Activated CD8-positive, alpha-beta memory T cell treated with anti-CD3 and anti-CD28 coated beads, Interleukin-2, amount 10 ng/mL, durations not matched to agents 7 days and 5 days (primary cell): ENCODE measurements at regions not wholly inside any gene's neighbourhood (a gene's known extent, or its start where the extent isn't known, plus 50 kb on each side); places are given as distances from the start of the nearest gene placed in this dataset.
"Not testable (repeated sequence)": the region's sequence is repeated elsewhere in the genome, so short reads cannot be mapped to it uniquely, and the experiment has no call there.

Source experiments
- ATAC-seq: fragments of 150-1000 bp; cut with Tn5 transposase; one replicate; pipeline ENCODE4 v1.10.0; 2021; ENCODE audit warnings: moderate library complexity
- CTCF ChIA-PET: fragments of 350-600 bp; sonication (Branson Sonifier 250); formaldehyde crosslinking; loops from one replicate; lab custom pipeline; 2021; ENCODE audit warnings: antibody characterized with exemption; lab: Charles Lee
- DNase-seq: peaks from one replicate; pipeline ENCODE4 v3.0.0-alpha.2; 2020
- H3K27ac Mint-ChIP-seq: one replicate; pipeline ENCODE4 v1.8.0; 2021; ENCODE audit warnings: mild to moderate bottlenecking, mixed read lengths
- H3K27me3 Mint-ChIP-seq: one replicate; pipeline ENCODE4 v1.8.0; 2021; ENCODE audit warnings: mixed read lengths
- H3K36me3 Mint-ChIP-seq: one replicate; pipeline ENCODE4 v1.8.0; 2021; ENCODE audit warnings: mild to moderate bottlenecking, mixed read lengths
- H3K4me1 Mint-ChIP-seq: one replicate; pipeline ENCODE4 v1.8.0; 2021; ENCODE audit warnings: mixed read lengths
- H3K4me3 Mint-ChIP-seq: one replicate; pipeline ENCODE4 v1.8.0; 2021; ENCODE audit warnings: mild to moderate bottlenecking, moderate library complexity, mixed read lengths
- H3K9me3 Mint-ChIP-seq: one replicate; pipeline ENCODE4 v1.8.0; 2022; ENCODE audit warnings: low read depth, mixed read lengths

DNA sequence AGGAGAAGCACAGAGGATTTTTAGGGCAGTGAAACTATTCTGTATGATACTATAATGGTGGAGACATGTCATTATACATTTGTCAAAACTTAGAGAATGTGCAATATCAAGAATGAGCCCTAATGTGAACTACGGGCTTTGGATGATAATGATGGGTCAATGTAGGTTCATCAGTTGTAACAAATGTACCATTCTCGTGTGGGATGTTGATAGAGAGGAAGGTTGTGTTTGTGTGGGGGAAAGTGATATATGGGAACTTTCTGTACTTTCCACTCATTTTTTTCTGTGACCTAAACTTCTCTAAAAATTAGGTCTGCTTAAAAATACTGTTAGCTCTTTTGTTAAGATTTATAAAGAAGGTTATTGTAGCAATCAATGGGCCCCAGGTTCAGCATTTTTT lies 138.9 kb downstream of the SPATA31D1 start:
- H3K27me3 Mint-ChIP-seq = no peaks in the 10 kb centered on the region
- H3K9me3 Mint-ChIP-seq = peaks cover 3% of the 10 kb centered on the region
- no peaks in the 10 kb centered on the region for H3K4me1 Mint-ChIP-seq
- no peak overlapping the region for H3K4me3 Mint-ChIP-seq
- H3K27ac Mint-ChIP-seq = no peak overlapping the region
- ATAC-seq (no peak), DNase-seq (no peak)
- no peaks in the 10 kb centered on the region for H3K36me3 Mint-ChIP-seq
- CTCF ChIA-PET = no interaction called here

DNA sequence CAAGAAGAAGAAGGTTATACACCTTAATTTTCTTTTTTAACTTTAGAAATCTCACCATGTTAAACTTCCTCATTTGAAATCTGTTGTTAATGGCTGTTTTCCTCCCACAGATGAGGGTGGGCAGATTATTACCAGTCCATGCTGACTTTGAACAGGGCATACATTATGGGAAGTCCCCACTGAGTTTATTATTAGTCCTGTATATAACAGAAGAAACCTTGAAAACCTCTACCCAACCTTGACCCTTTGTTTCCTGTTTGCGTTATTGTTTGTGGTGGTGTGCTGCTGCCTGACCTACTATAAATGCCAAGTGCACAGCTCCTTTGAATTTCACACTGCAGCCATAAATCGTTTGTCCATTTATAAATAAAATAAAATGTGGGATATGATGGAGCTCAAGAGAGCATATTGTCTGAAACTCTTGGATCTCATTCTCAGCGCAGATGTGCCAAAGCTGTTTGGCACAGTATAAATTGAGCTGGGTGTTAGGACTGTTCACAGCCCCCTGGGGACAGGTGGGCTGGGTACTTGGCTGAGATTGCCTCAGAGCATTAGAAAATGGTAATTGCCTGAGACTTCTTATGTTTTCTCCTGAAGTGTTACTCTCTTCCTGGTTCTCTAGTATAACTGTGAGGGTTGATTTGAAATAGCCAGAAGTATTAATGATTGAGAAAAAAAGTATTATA lies 139.6 kb downstream of the SPATA31D1 start:
- H3K27me3 Mint-ChIP-seq = no peaks in the 10 kb centered on the region
- no peak overlapping the region for H3K4me3 Mint-ChIP-seq
- CTCF ChIA-PET = no interaction called here

DNA sequence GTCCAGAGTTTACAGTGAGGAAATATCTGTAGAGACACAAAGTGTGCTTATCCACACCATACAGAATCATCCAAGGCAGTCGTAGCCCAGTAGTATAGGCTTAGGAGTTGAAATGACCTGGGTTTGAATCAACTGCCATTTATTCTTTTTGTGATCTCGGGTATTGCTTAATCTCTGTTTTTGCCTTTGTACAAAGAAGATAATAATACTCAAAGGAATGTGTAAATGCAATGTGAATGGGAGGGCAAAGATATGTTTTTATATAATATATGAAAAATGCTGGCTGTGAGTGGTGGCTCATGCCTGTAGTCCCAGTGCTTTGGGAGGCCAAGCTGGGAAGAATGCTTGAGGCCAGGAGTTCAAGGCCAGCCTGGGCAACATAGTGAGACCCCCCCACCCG lies 141.1 kb downstream of the SPATA31D1 start:
- H3K36me3 Mint-ChIP-seq = no peaks in the 10 kb centered on the region
- peaks cover 3% of the 10 kb centered on the region for H3K9me3 Mint-ChIP-seq
- H3K27ac Mint-ChIP-seq = no peak overlapping the region
- DNase-seq = no peak
- no peaks in the 10 kb centered on the region for H3K4me1 Mint-ChIP-seq
- ATAC-seq = no peak
- H3K27me3 Mint-ChIP-seq = no peaks in the 10 kb centered on the region
- H3K4me3 Mint-ChIP-seq = no peak overlapping the region
- CTCF ChIA-PET = no interaction called here

More for the DNA sequence above, 139.6 kb downstream of the SPATA31D1 start:
- peaks cover 3% of the 10 kb centered on the region for H3K9me3 Mint-ChIP-seq
- H3K36me3 Mint-ChIP-seq = no peaks in the 10 kb centered on the region
- H3K4me1 Mint-ChIP-seq = no peaks in the 10 kb centered on the region
- DNase-seq (no peak), ATAC-seq (no peak)
- H3K27ac Mint-ChIP-seq = no peak overlapping the region

DNA sequence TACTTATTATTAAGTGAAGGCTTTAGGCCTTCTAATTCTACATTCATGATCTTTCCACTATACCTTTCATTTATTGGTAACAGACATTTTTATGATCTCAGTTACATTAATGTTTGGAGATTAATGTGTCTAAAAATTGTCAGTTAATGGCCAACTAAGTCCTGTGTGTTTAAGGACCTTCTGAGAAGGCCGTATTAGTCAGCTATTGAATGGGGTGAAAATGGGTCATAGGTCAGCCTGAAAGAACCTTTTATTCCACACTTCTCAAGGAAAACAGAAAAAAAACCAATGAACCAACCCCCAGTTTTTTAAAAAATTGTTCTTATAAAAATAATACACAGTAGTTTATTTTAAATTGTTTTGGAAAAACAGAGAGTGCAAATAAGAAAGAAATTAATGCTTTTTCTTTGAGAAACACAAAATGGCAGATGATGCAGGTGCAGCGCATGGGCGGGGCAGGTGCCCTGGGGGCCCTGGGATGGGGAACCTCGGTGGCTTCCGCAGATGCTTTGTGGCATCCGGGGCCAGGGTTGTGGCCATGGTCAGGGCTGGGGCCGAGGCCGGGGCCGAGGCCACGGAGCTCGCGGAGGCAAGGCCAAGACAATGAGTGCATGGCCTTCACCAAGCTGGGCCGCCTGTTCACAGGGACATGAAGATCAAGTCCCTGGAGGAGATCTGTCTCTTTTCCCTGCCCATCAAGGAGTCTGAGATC lies 141.9 kb downstream of the SPATA31D1 start:
- CTCF ChIA-PET = interaction anchor here (0.7 kb wide), 1 partner anchor 21 kb away, joined by 3 read pairs; no protein-coding TSS in a partner anchor
- H3K4me3 Mint-ChIP-seq = no peak overlapping the region
- no peak for DNase-seq
- no peaks in the 10 kb centered on the region for H3K4me1 Mint-ChIP-seq
- no peak for ATAC-seq
- H3K9me3 Mint-ChIP-seq = peaks cover 3% of the 10 kb centered on the region
- H3K36me3 Mint-ChIP-seq = no peaks in the 10 kb centered on the region
- H3K27ac Mint-ChIP-seq = no peak overlapping the region
- no peaks in the 10 kb centered on the region for H3K27me3 Mint-ChIP-seq

- Mint-ChIP-seq H3K4me3 (no peak overlapping the region), H3K4me1 (no peaks in the 10 kb centered on the region), H3K27ac (no peak overlapping the region), H3K36me3 (no peaks in the 10 kb centered on the region), H3K27me3 (no peaks in the 10 kb centered on the region), H3K9me3 (peaks cover 3% of the 10 kb centered on the region)
- CTCF ChIA-PET = no interaction called here
- ATAC-seq (no peak), DNase-seq (no peak)
These were observed 142.5 kb downstream of the SPATA31D1 start for GRCh38 chr9:82131072-82131471.

DNA sequence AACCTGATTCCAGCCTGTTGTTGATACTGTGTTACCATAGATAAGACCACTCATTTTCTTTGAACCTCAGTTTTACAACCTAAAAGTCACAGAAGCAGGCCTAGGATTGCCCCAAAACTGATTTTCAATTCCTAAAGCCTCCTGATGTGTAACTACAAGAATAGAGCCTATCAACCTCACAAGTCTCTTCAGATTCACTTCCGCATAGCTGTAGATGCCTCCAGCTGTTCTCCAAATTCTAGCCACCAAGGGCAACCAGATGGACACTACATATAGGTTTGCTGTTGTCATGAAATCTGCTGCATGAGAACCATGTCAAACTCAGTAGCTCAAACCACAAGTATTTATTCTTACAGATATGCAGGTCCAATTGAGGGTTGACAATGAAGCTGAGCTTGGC lies 143.5 kb downstream of the SPATA31D1 start:
- no peak for DNase-seq
- Mint-ChIP-seq H3K4me1 (no peaks in the 10 kb centered on the region), H3K36me3 (no peaks in the 10 kb centered on the region), H3K4me3 (no peak overlapping the region), H3K27me3 (no peaks in the 10 kb centered on the region), H3K9me3 (peaks cover 6% of the 10 kb centered on the region), H3K27ac (no peak overlapping the region)
- no peak for ATAC-seq
- CTCF ChIA-PET = no interaction called here

DNA sequence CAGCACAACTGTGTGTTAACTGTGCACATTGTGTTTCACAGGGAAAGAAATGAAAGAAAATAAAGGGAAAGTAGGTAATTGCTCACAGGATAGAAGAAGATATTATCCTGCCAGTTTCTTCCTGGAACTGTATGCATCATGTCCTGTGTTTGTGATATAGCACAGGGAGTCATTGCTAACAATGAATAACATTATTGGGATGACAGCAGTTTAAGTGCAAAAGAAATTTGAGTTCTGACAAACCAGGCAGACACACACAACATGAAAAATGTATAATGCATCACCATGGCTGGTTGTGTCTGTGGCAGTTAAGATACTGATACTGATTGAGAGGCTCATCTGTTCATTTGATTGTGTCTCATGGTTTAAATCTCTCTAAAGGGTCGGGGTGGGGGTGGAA lies 145.4 kb downstream of the SPATA31D1 start:
- ATAC-seq = no peak
- no peaks in the 10 kb centered on the region for H3K36me3 Mint-ChIP-seq
- H3K27me3 Mint-ChIP-seq = no peaks in the 10 kb centered on the region
- DNase-seq = no peak
- CTCF ChIA-PET = no interaction called here
- H3K27ac Mint-ChIP-seq = no peak overlapping the region
- no peak overlapping the region for H3K4me3 Mint-ChIP-seq
- peaks cover 6% of the 10 kb centered on the region for H3K9me3 Mint-ChIP-seq
- H3K4me1 Mint-ChIP-seq = no peaks in the 10 kb centered on the region

- no peak for DNase-seq
- Mint-ChIP-seq H3K4me1 (no peaks in the 10 kb centered on the region), H3K27ac (no peak overlapping the region), H3K9me3 (peaks cover 3% of the 10 kb centered on the region), H3K4me3 (no peak overlapping the region), H3K36me3 (no peaks in the 10 kb centered on the region), H3K27me3 (no peaks in the 10 kb centered on the region)
- ATAC-seq = no peak
- CTCF ChIA-PET = no interaction called here
These were observed 146.5 kb downstream of the SPATA31D1 start for GRCh38 chr9:82135106-82135505.

- H3K4me1 Mint-ChIP-seq, H3K27ac Mint-ChIP-seq, H3K9me3 Mint-ChIP-seq, ATAC-seq, H3K36me3 Mint-ChIP-seq, H3K27me3 Mint-ChIP-seq, H3K4me3 Mint-ChIP-seq, DNase-seq, CTCF ChIA-PET: not testable (repeated sequence)
These were observed 149.5 kb downstream of the SPATA31D1 start for GRCh38 chr9:82138081-82138480.

GRCh38 chr9:82140471-82140870 lies 151.9 kb downstream of the SPATA31D1 start:
- no peak for ATAC-seq
- H3K4me3 Mint-ChIP-seq = no peak overlapping the region
- no peaks in the 10 kb centered on the region for H3K36me3 Mint-ChIP-seq
- H3K27me3 Mint-ChIP-seq = no peaks in the 10 kb centered on the region
- CTCF ChIA-PET = no interaction called here
- no peak overlapping the region for H3K27ac Mint-ChIP-seq
- peaks cover 9% of the 10 kb centered on the region for H3K9me3 Mint-ChIP-seq
- H3K4me1 Mint-ChIP-seq = no peaks in the 10 kb centered on the region
- no peak for DNase-seq

- H3K4me3 Mint-ChIP-seq = no peak overlapping the region
- no peaks in the 10 kb centered on the region for H3K4me1 Mint-ChIP-seq
- no peak for ATAC-seq
- no peak overlapping the region for H3K27ac Mint-ChIP-seq
- no peak for DNase-seq
- no peaks in the 10 kb centered on the region for H3K36me3 Mint-ChIP-seq
- peaks cover 11% of the 10 kb centered on the region for H3K9me3 Mint-ChIP-seq
- CTCF ChIA-PET = interaction anchor here (0.6 kb wide), 1 partner anchor 264 kb away, joined by 3 read pairs; no protein-coding TSS in a partner anchor
- H3K27me3 Mint-ChIP-seq = no peaks in the 10 kb centered on the region
These were observed 156.2 kb downstream of the SPATA31D1 start for GRCh38 chr9:82144803-82145202.

- H3K27ac Mint-ChIP-seq = no peak overlapping the region
- H3K4me1 Mint-ChIP-seq = no peaks in the 10 kb centered on the region
- H3K4me3 Mint-ChIP-seq = no peak overlapping the region
- ATAC-seq = no peak
- DNase-seq = no peak
- H3K27me3 Mint-ChIP-seq = no peaks in the 10 kb centered on the region
- H3K36me3 Mint-ChIP-seq = no peaks in the 10 kb centered on the region
- CTCF ChIA-PET = no interaction called here
- peaks cover 9% of the 10 kb centered on the region for H3K9me3 Mint-ChIP-seq
These were observed 158.1 kb downstream of the SPATA31D1 start for GRCh38 chr9:82146677-82147076.

DNA sequence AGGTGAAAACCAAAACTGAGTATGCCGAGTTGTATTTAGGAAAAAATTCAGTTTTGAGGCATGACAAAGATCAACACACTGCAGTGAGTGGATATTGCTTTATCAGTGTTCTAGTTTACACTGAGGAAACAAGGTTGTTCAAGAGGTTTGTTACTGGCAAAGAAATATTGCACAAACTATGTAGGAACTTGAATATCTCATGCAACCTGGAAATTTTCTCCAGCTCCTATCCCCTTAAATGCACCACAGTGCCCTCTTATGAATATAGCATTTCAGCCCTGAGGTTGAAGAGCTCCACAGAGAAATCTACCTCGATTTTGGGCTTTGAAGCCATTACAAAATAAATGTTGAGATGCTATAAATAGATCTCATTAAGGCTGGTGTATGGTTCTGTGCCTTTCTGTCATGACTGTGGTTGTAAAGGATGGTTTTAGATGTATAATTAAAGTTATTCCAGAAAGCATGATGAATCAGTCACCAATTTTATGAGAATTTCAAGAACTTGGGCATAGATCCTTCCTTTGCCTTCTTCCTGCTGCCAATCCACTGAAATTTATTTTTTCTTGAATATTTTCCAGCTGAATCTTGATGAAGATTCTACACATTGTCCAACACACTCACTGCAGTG lies 159.3 kb downstream of the SPATA31D1 start:
- ATAC-seq (no peak), DNase-seq (no peak)
- H3K27ac Mint-ChIP-seq = no peak overlapping the region
- no peak overlapping the region for H3K4me3 Mint-ChIP-seq
- no peaks in the 10 kb centered on the region for H3K4me1 Mint-ChIP-seq
- no peaks in the 10 kb centered on the region for H3K36me3 Mint-ChIP-seq
- no peaks in the 10 kb centered on the region for H3K27me3 Mint-ChIP-seq
- CTCF ChIA-PET = no interaction called here
- peaks cover 9% of the 10 kb centered on the region for H3K9me3 Mint-ChIP-seq

DNA sequence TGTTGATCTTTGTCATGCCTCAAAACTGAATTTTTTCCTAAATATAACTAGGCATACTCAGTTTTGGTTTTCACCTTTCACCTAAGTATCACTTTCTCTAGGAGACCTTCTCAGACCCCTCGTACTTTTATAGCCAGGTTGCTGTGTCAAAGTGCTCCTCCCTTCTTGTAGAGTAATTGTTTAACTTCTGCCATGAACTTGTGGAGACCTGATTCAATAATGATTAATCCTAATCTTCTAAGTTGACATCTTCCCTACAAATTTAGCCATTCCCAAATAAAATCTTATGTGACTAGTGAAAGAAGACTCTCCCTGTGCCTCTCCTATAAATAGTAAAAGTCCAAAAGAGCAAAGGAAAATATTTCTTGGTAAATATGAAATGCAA lies 159.8 kb downstream of the SPATA31D1 start:
- DNase-seq = no peak
- H3K27me3 Mint-ChIP-seq = no peaks in the 10 kb centered on the region
- no peak overlapping the region for H3K4me3 Mint-ChIP-seq
- H3K4me1 Mint-ChIP-seq = no peaks in the 10 kb centered on the region
- no peak for ATAC-seq
- H3K27ac Mint-ChIP-seq = no peak overlapping the region
- CTCF ChIA-PET = no interaction called here
- peaks cover 9% of the 10 kb centered on the region for H3K9me3 Mint-ChIP-seq
- H3K36me3 Mint-ChIP-seq = no peaks in the 10 kb centered on the region
